Cardiac fibroblast (primary cell): ENCODE measurements at regions not wholly inside any gene's neighbourhood (a gene's known extent, or its start where the extent isn't known, plus 50 kb on each side); places are given as distances from the start of the nearest gene placed in this dataset.
A peak's percentile ranks its signal among the peaks of the same experiment; 100 is the strongest.

Experiments used
- DNase-seq, 2 donors: peaks; one replicate each; pipeline versions ENCODE4 v3.0.0 to v3.0.0-alpha.2; 2010; ENCODE audit warnings: low read depth in 2 of 2
- H3K4me3 ChIP-seq, 2 donors: replicated peaks in 1 of 2; 1 replicate in 1 of 2; 2 replicates in 1 of 2; pipeline ENCODE4 v1.5.1; 2011; ENCODE audit warnings: low read depth in 2 of 2, low read length in 2 of 2, mild to moderate bottlenecking in 2 of 2, moderate library complexity in 1 of 2
- CTCF ChIP-seq: IDR thresholded peaks from one replicate; pipeline ENCODE4 v1.5.1; 2011; ENCODE audit warnings: low read depth, mild to moderate bottlenecking, low read length, inconsistent platforms

DNA sequence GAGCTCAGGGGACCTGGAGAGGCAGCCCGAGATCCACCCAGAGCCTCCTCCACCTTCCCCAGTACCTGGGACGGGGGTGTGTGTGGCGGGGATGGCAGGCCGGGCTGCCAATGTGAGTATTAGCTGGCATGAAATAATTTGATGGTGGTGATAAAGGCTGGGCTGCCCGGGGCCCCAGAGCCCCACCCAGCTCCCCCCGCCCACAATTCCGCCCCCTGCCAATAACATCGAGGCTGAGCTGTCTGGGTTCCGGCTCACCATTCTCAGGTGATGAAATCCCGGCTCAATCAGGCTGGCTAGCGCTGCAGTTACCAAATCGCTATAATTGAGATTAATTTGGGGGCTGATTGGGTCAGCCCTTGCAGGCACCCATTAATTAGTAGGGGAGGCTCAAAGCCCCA lies 103.8 kb upstream of the CASZ1 start:
- no peak for TF ChIP-seq CTCF
- no peak overlapping the region for H3K4me3 ChIP-seq
- DNase-seq, result no peak

DNA sequence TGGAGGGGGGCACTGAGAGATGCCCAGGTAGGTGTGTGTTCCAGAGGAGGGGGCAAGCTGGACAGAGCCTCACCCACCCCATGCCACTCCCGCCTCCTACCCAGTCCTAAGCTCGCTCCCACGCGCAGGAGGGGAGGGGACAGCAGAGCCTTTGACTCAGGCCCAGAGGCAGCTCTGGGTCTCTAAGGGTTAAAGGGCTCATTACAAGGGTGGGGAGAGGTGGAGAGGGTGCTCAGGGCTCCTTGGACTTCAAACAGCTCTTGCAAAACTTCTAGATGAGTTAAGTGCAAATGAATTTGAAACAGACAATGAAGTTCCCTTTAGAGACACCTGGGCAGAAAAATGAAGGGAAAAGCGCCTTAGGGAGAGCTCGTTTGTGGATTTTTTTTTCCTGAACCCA lies 104.2 kb upstream of the CASZ1 start:
- H3K4me3 ChIP-seq, result no peak overlapping the region
- no peak for TF ChIP-seq CTCF
- peak in 1 of 2 donors; percentile 18 for DNase-seq

- no peak for TF ChIP-seq CTCF
- peak in 1 of 2 donors; percentile 17 for DNase-seq
- no peak overlapping the region for H3K4me3 ChIP-seq
Measured at GRCh38 chr1:10901091-10901890, 104.8 kb upstream of the CASZ1 start.

- TF ChIP-seq CTCF, result no peak
- no peak for DNase-seq
- H3K4me3 ChIP-seq, result no peak overlapping the region
Measured at GRCh38 chr1:10901891-10902805, 105.7 kb upstream of the CASZ1 start.

GRCh38 chr1:10903421-10903820 lies 107.0 kb upstream of the CASZ1 start:
- no peak overlapping the region for H3K4me3 ChIP-seq
- DNase-seq, result no peak
- TF ChIP-seq CTCF, result no peak

DNA sequence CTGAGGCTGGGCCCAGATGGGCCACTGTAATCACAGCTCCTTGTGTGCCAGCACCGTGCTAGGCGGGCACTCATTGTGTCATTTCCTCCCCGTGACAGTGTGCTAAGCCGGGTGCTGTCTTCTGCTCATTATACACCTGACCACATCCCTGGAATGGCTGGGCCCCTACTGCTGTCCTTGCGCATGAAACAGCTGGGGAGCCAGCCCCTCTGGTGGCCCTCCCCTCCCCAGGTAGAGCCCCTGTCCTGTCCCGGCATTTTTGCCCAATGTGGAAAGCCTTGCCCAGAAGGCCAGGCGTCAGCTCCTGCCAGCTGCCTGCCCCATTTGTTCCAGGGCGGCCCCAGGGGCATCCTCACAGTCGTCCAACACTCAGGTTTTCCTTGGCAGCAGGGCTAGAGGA lies 107.4 kb upstream of the CASZ1 start:
- H3K4me3 ChIP-seq, result no peak overlapping the region
- no peak for DNase-seq
- no peak for TF ChIP-seq CTCF
